GM23248 (cell line): ENCODE measurements at regions not wholly inside any gene's neighbourhood (a gene's known extent, or its start where the extent isn't known, plus 50 kb on each side); places are given as distances from the start of the nearest gene placed in this dataset.
A peak's percentile ranks its signal among the peaks of the same experiment; 100 is the strongest.

Source experiments
- DNase-seq: peaks from one replicate; pipeline ENCODE4 v3.0.0-alpha.2; 2015
- H2AFZ ChIP-seq: fragments of 200-600 bp; sonication (generic); 2 replicates; pipeline ENCODE4 v1.6.1; 2016; ENCODE audit warnings: antibody characterized with exemption
- H3F3A ChIP-seq: fragments of 200-600 bp; sonication (generic); 2 replicates; pipeline ENCODE4 v1.6.1; 2016; ENCODE audit warnings: mild to moderate bottlenecking, antibody characterized with exemption, mixed run types; ENCODE audit not compliant: insufficient read depth
- H3K27ac ChIP-seq: fragments of 200-600 bp; sonication (generic); 2 replicates; pipeline ENCODE4 v1.5.1; 2016; ENCODE audit warnings: mild to moderate bottlenecking
- H3K27me3 ChIP-seq: fragments of 200-600 bp; sonication (generic); replicated peaks from 2 replicates; pipeline ENCODE4 v1.6.1; 2016; ENCODE audit warnings: mild to moderate bottlenecking; ENCODE audit not compliant: insufficient read depth
- H3K36me3 ChIP-seq: fragments of 200-600 bp; sonication (generic); 2 replicates; pipeline ENCODE4 v1.6.1; 2016; ENCODE audit warnings: low read depth, mild to moderate bottlenecking
- H3K4me1 ChIP-seq: fragments of 200-600 bp; sonication (generic); 2 replicates; pipeline ENCODE4 v1.6.1; 2016; ENCODE audit warnings: mild to moderate bottlenecking; ENCODE audit not compliant: insufficient read depth
- H3K4me2 ChIP-seq: fragments of 200-600 bp; sonication (generic); one replicate; pipeline ENCODE4 v1.6.1; 2016; ENCODE audit warnings: mild to moderate bottlenecking; ENCODE audit not compliant: unreplicated experiment
- H3K4me3 ChIP-seq: fragments of 200-600 bp; sonication (generic); 2 replicates; pipeline ENCODE4 v1.5.1; 2016; ENCODE audit warnings: mild to moderate bottlenecking
- H3K79me2 ChIP-seq: fragments of 200-600 bp; sonication (generic); 2 replicates; pipeline ENCODE4 v1.6.1; 2016; ENCODE audit warnings: mild to moderate bottlenecking; ENCODE audit not compliant: insufficient read depth
- H3K9ac ChIP-seq: fragments of 200-600 bp; sonication (generic); 2 replicates; pipeline ENCODE4 v1.6.1; 2016; ENCODE audit warnings: mild to moderate bottlenecking
- H3K9me2 ChIP-seq: fragments of 200-600 bp; sonication (generic); 2 replicates; pipeline ENCODE4 v1.6.1; 2016; ENCODE audit warnings: mixed run types, mild to moderate bottlenecking, moderate library complexity; ENCODE audit not compliant: insufficient read depth
- H3K9me3 ChIP-seq: fragments of 200-600 bp; sonication (generic); one replicate; pipeline ENCODE4 v1.6.1; 2017; ENCODE audit warnings: low read depth
- H4K20me1 ChIP-seq: fragments of 200-600 bp; sonication (generic); 2 replicates; pipeline ENCODE4 v1.6.0; 2016; ENCODE audit not compliant: insufficient read depth
- EZH2 ChIP-seq: fragments of 200-600 bp; sonication (generic); IDR thresholded peaks from 2 replicates; pipeline ENCODE4 v1.6.1; 2018; ENCODE audit warnings: antibody characterized with exemption, mild to moderate bottlenecking; ENCODE audit not compliant: insufficient read depth, poor library complexity, severe bottlenecking
- EZH2phosphoT487 ChIP-seq: fragments of 200-600 bp; sonication (generic); IDR thresholded peaks from 2 replicates; pipeline ENCODE4 v1.6.1; 2018; ENCODE audit warnings: antibody characterized with exemption, moderate library complexity, mild to moderate bottlenecking, low read depth; ENCODE audit not compliant: insufficient read depth
- WGBS, 2 experiments: methylation state at CpG; one replicate each; pipeline ENCODE4 v1.1.6; 2015 to 2017; ENCODE audit warnings: low lambda C conversion rate in 2 of 2, low coverage in 1 of 2; ENCODE audit errors: missing lambda C conversion rate in 2 of 2; 5-methylcytosine and 5-hydroxymethylcytosine counted together
- in situ Hi-C: fragments of 300-500 bp; cut with MboI; formaldehyde crosslinking; loops from 2 replicates; pipeline ENCODE4 v1.15.0; 2020

GRCh38 chr2:114085992-114086391 is 196.1 kb downstream of the ACTR3 start:
- Histone ChIP-seq H3K9me3 (no peaks in the 10 kb centered on the region), H3K27ac (no peak overlapping the region), H3K27me3 (no peaks in the 10 kb centered on the region), H2AFZ (no peak overlapping the region), H3K4me3 (no peak overlapping the region), H3K9me2 (no peaks in the 10 kb centered on the region), H3K79me2 (no peaks in the 10 kb centered on the region), H4K20me1 (no peaks in the 10 kb centered on the region), H3K36me3 (no peaks in the 10 kb centered on the region), H3K4me1 (no peaks in the 10 kb centered on the region), H3F3A (no peaks in the 10 kb centered on the region), H3K9ac (no peak overlapping the region), H3K4me2 (no peak overlapping the region)
- no peak for DNase-seq
- 18 to 22% methylated on average over 4 of the region's 4 CpGs for WGBS, 2 experiments
- TF ChIP-seq EZH2phosphoT487, result no peak
- no peak for TF ChIP-seq EZH2
- in situ Hi-C loops, result no loop called here

GRCh38 chr2:114089636-114090319 is 199.9 kb downstream of the ACTR3 start:
- Histone ChIP-seq H3K4me1 (no peaks in the 10 kb centered on the region), H4K20me1 (no peaks in the 10 kb centered on the region), H3K36me3 (no peaks in the 10 kb centered on the region), H3K4me2 (no peak overlapping the region), H3K79me2 (no peaks in the 10 kb centered on the region), H3K27me3 (no peaks in the 10 kb centered on the region), H2AFZ (no peak overlapping the region), H3F3A (no peaks in the 10 kb centered on the region), H3K9me3 (no peaks in the 10 kb centered on the region), H3K27ac (no peak overlapping the region), H3K9me2 (no peaks in the 10 kb centered on the region), H3K4me3 (no peak overlapping the region), H3K9ac (no peak overlapping the region)
- in situ Hi-C loops, result no loop called here
- WGBS, 2 experiments, result 29 to 36% methylated on average over 9 of the region's 9 CpGs
- DNase-seq, result peak; percentile 28
- TF ChIP-seq EZH2 (no peak), EZH2phosphoT487 (no peak)

- Histone ChIP-seq H3K79me2 (no peaks in the 10 kb centered on the region), H3K4me3 (no peak overlapping the region), H3K4me2 (no peak overlapping the region), H3K9me2 (no peaks in the 10 kb centered on the region), H3K36me3 (no peaks in the 10 kb centered on the region), H3F3A (no peaks in the 10 kb centered on the region), H3K4me1 (no peaks in the 10 kb centered on the region), H2AFZ (no peak overlapping the region), H3K9ac (no peak overlapping the region), H4K20me1 (no peaks in the 10 kb centered on the region), H3K27me3 (no peaks in the 10 kb centered on the region), H3K27ac (no peak overlapping the region), H3K9me3 (peaks cover 5% of the 10 kb centered on the region)
- WGBS, 2 experiments, result 17 to 26% methylated on average over 1 of the region's 1 CpG
- TF ChIP-seq EZH2phosphoT487 (no peak), EZH2 (no peak)
- no peak for DNase-seq
- in situ Hi-C loops, result no loop called here
Measured at GRCh38 chr2:114091010-114091409, 201.1 kb downstream of the ACTR3 start.

GRCh38 chr2:114108249-114108648 is 218.4 kb downstream of the ACTR3 start:
- Histone ChIP-seq H3K4me3 (no peak overlapping the region), H3K9me3 (no peaks in the 10 kb centered on the region), H3K79me2 (no peaks in the 10 kb centered on the region), H3K27ac (no peak overlapping the region), H3F3A (no peaks in the 10 kb centered on the region), H3K4me1 (no peaks in the 10 kb centered on the region), H3K36me3 (no peaks in the 10 kb centered on the region), H3K9ac (no peak overlapping the region), H3K4me2 (no peak overlapping the region), H3K9me2 (no peaks in the 10 kb centered on the region), H2AFZ (no peak overlapping the region), H4K20me1 (no peaks in the 10 kb centered on the region), H3K27me3 (no peaks in the 10 kb centered on the region)
- TF ChIP-seq EZH2phosphoT487 (no peak), EZH2 (no peak)
- WGBS, 2 experiments, result 21 to 43% methylated on average over 2 of the region's 2 CpGs
- in situ Hi-C loops, result no loop called here
- no peak for DNase-seq
